GM23338 (cell line): ENCODE measurements at regions not wholly inside any gene's neighbourhood (a gene's known extent, or its start where the extent isn't known, plus 50 kb on each side); places are given as distances from the start of the nearest gene placed in this dataset.

ENCODE experiments used
- ATAC-seq: fragments of 200-7000 bp; cut with Tn5 transposase; 3 replicates; pipeline ENCODE4 v1.9.1; 2020
- DNase-seq: peaks from one replicate; pipeline ENCODE4 v3.0.0-alpha.2; 2015; ENCODE audit warnings: low spot score
- H2AFZ ChIP-seq: fragments of 200-600 bp; sonication (generic); 2 replicates; pipeline ENCODE4 v1.8.0; 2016; ENCODE audit warnings: antibody characterized with exemption, mild to moderate bottlenecking, moderate library complexity
- H3F3A ChIP-seq: fragments of 200-600 bp; sonication (generic); replicated peaks from 2 replicates; pipeline ENCODE4 v1.8.0; 2017; ENCODE audit warnings: antibody characterized with exemption, mixed run types, low read depth
- H3K27ac ChIP-seq: fragments of 200-600 bp; sonication (generic); 2 replicates; pipeline ENCODE4 v1.6.1; 2016; ENCODE audit warnings: low read depth
- H3K27me3 ChIP-seq: fragments of 200-600 bp; sonication (generic); 2 replicates; pipeline ENCODE4 v1.8.0; 2016; ENCODE audit warnings: mild to moderate bottlenecking, mixed run types, moderate library complexity; ENCODE audit not compliant: insufficient read depth
- H3K36me3 ChIP-seq: fragments of 200-600 bp; sonication (generic); 2 replicates; pipeline ENCODE4 v1.8.0; 2016; ENCODE audit warnings: mild to moderate bottlenecking; ENCODE audit not compliant: insufficient read depth
- H3K4me1 ChIP-seq: fragments of 200-600 bp; sonication (generic); 2 replicates; pipeline ENCODE4 v1.8.0; 2016; ENCODE audit warnings: mild to moderate bottlenecking, moderate library complexity; ENCODE audit not compliant: insufficient read depth
- H3K4me2 ChIP-seq: fragments of 200-600 bp; sonication (generic); 2 replicates; pipeline ENCODE4 v1.7.1; 2017; ENCODE audit warnings: mixed run types
- H3K4me3 ChIP-seq: fragments of 200-600 bp; sonication (generic); 2 replicates; pipeline ENCODE4 v1.6.1; 2016; ENCODE audit warnings: mixed run types
- H3K79me2 ChIP-seq: fragments of 200-600 bp; sonication (generic); replicated peaks from 2 replicates; pipeline ENCODE4 v1.8.0; 2017; ENCODE audit warnings: mild to moderate bottlenecking; ENCODE audit not compliant: insufficient read depth
- H3K9me2 ChIP-seq: fragments of 200-600 bp; sonication (generic); 2 replicates; pipeline ENCODE4 v1.8.0; 2017; ENCODE audit not compliant: insufficient read depth
- H4K20me1 ChIP-seq: fragments of 200-600 bp; sonication (generic); replicated peaks from 2 replicates; pipeline ENCODE4 v1.8.0; 2017; ENCODE audit warnings: mild to moderate bottlenecking; ENCODE audit not compliant: insufficient read depth
- H3K27ac Mint-ChIP-seq: 2 replicates; pipeline ENCODE4 v1.8.0; 2020; ENCODE audit warnings: inconsistent platforms, mild to moderate bottlenecking, moderate library complexity, mixed read lengths
- H3K27me3 Mint-ChIP-seq: 3 replicates; pipeline ENCODE4 v1.8.0; 2022; ENCODE audit warnings: low read depth, mild to moderate bottlenecking, moderate library complexity, mixed read lengths, inconsistent platforms; ENCODE audit not compliant: insufficient read depth, poor library complexity
- H3K36me3 Mint-ChIP-seq: 3 replicates; pipeline ENCODE4 v1.8.0; 2021; ENCODE audit warnings: low read depth, mild to moderate bottlenecking, inconsistent platforms, moderate library complexity, mixed read lengths
- H3K4me1 Mint-ChIP-seq: 3 replicates; pipeline ENCODE4 v1.8.0; 2020; ENCODE audit warnings: mild to moderate bottlenecking, inconsistent platforms, mixed read lengths
- H3K4me3 Mint-ChIP-seq: 3 replicates; pipeline ENCODE4 v1.8.0; 2021; ENCODE audit warnings: moderate library complexity, mild to moderate bottlenecking, inconsistent platforms, mixed read lengths
- H3K9me3 Mint-ChIP-seq: 3 replicates; pipeline ENCODE4 v1.8.0; 2020; ENCODE audit warnings: moderate library complexity, mild to moderate bottlenecking, inconsistent platforms, mixed read lengths
- CREB1 ChIP-seq: fragments of 250-450 bp; sonication (Bioruptor Pico); IDR thresholded peaks from 2 replicates; pipeline ENCODE4 v1.5.0; 2020; ENCODE audit warnings: low read depth, mild to moderate bottlenecking, moderate library complexity
- CTCF ChIP-seq, 2 experiments: fragments of 200-600 bp in 1 of 2; sonication (generic) in 1 of 2; conservative IDR thresholded peaks; 2 replicates each; pipeline versions ENCODE4 v1.5.1 to v1.6.1; 2016 to 2017; ENCODE audit warnings: antibody characterized with exemption in 2 of 2, low read depth in 2 of 2, mild to moderate bottlenecking in 2 of 2, moderate library complexity in 1 of 2
- ETS1 ChIP-seq: IDR thresholded peaks from 2 replicates; pipeline ENCODE4 v1.6.1; 2016; ENCODE audit warnings: antibody characterized with exemption
- EZH2 ChIP-seq: fragments of 200-600 bp; sonication (generic); IDR thresholded peaks from one replicate; pipeline ENCODE4 v1.8.0; 2017; ENCODE audit warnings: antibody characterized with exemption, mild to moderate bottlenecking, low read depth; ENCODE audit not compliant: unreplicated experiment
- EZH2phosphoT487 ChIP-seq: fragments of 200-600 bp; sonication (generic); IDR thresholded peaks from one replicate; pipeline ENCODE4 v1.8.1; 2018; ENCODE audit warnings: antibody characterized with exemption; ENCODE audit not compliant: unreplicated experiment
- JUNB ChIP-seq: IDR thresholded peaks from one replicate; pipeline ENCODE4 v1.6.1; 2016; ENCODE audit warnings: antibody characterized with exemption; ENCODE audit not compliant: unreplicated experiment
- NANOG ChIP-seq: IDR thresholded peaks from 2 replicates; pipeline ENCODE4 v1.6.1; 2016; ENCODE audit warnings: antibody characterized with exemption, borderline replicate concordance
- POLR2AphosphoS5 ChIP-seq: IDR thresholded peaks from 2 replicates; pipeline ENCODE4 v1.6.1; 2016; ENCODE audit warnings: antibody characterized with exemption, low read depth
- REST ChIP-seq: IDR thresholded peaks from one replicate; pipeline ENCODE4 v1.6.1; 2018; ENCODE audit warnings: antibody characterized with exemption; ENCODE audit not compliant: unreplicated experiment
- STAT1 ChIP-seq: IDR thresholded peaks from one replicate; pipeline ENCODE4 v1.6.1; 2016; ENCODE audit warnings: antibody characterized with exemption; ENCODE audit not compliant: unreplicated experiment
- ZNF114 ChIP-seq: fragments of 250-450 bp; sonication (Bioruptor Pico); IDR thresholded peaks from 2 replicates; pipeline ENCODE4 v1.5.0; 2020; ENCODE audit warnings: mild to moderate bottlenecking, moderate library complexity
- ZNF462 ChIP-seq: fragments of 250-450 bp; sonication (Bioruptor Pico); IDR thresholded peaks from 2 replicates; pipeline ENCODE4 v1.5.0; 2020; ENCODE audit warnings: mild to moderate bottlenecking, moderate library complexity

GRCh38 chr3:127427156-127427555, 139.3 kb upstream of the PRR20G start:
- no peak for ATAC-seq
- TF ChIP-seq POLR2AphosphoS5: no peak
- TF ChIP-seq EZH2phosphoT487: no peak
- TF ChIP-seq NANOG: no peak
- no peak for TF ChIP-seq ZNF462 (CRISPR knock-in tag)
- TF ChIP-seq ZNF114: no peak
- TF ChIP-seq ETS1: no peak
- no peak for TF ChIP-seq STAT1
- TF ChIP-seq CREB1 (CRISPR knock-in tag): no peak
- no peak for TF ChIP-seq EZH2
- TF ChIP-seq CTCF (conservative IDR thresholded peaks at IDR 0.05; ENCODE audit: low read depth in 2 of 2): no peak
- TF ChIP-seq JUNB: no peak
- TF ChIP-seq REST: no peak
- no peaks in the 10 kb centered on the region for H3K9me2 ChIP-seq
- H3K4me1 ChIP-seq: peaks cover 7% of the 10 kb centered on the region; the same call in 1 of the 2 replicates
- Mint-ChIP-seq H3K27me3 (peaks cover 15% of the 10 kb centered on the region), H3K4me1 (peaks cover 32% of the 10 kb centered on the region), H3K9me3 (no peaks in the 10 kb centered on the region), H3K27ac (no peak overlapping the region), H3K36me3 (no peaks in the 10 kb centered on the region), H3K4me3 (no peak overlapping the region)
- H4K20me1 ChIP-seq: no peaks in the 10 kb centered on the region
- no peaks in the 10 kb centered on the region for H3K27me3 ChIP-seq
- H3K79me2 ChIP-seq: no peaks in the 10 kb centered on the region
- H3K4me3 ChIP-seq: no peak overlapping the region
- H3K4me2 ChIP-seq: no peak overlapping the region
- no peaks in the 10 kb centered on the region for H3K36me3 ChIP-seq
- H2AFZ ChIP-seq: no peak overlapping the region
- no peaks in the 10 kb centered on the region for H3F3A ChIP-seq
- DNase-seq: no peak
- no peak overlapping the region for H3K27ac ChIP-seq
